Iris pigment epithelial cell (primary cell): ENCODE measurements at regions not wholly inside any gene's neighbourhood (a gene's known extent, or its start where the extent isn't known, plus 50 kb on each side); places are given as distances from the start of the nearest gene placed in this dataset.

Experiments
- DNase-seq: peaks from one replicate; pipeline ENCODE4 v3.0.0-alpha.2; 2011; ENCODE audit warnings: low read depth

DNA sequence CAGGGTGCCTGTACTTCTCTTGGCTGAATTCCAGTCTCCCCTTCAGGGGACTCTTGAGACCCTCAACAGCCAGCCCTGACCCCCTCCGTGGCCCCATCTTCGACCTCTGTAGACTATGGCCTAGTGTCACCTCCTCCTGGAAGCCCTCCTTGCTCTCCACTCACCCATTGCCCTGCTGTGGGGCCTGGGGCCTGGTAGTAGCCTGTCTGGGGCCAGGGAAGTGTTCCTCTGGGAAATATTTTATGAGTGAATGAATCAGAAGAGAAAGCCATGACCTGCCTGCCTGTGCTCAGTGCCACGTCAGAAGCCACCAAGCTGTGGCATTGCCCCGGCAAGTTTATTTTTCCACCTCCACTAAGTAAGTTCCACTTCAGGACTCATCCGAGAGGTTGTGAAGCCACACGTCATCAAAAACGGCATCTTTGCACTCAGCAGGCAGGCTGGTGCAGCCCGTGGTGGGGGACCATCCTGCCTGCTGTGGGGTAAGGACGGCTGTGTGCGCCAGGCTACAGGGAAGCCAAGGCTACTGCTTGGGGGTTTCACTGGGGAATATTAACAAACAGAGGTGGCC is 59.6 kb upstream of the PPARA start:
- DNase-seq = no peak

GRCh38 chr22:46091277-46091977 is 58.9 kb upstream of the PPARA start:
- DNase-seq = no peak

DNA sequence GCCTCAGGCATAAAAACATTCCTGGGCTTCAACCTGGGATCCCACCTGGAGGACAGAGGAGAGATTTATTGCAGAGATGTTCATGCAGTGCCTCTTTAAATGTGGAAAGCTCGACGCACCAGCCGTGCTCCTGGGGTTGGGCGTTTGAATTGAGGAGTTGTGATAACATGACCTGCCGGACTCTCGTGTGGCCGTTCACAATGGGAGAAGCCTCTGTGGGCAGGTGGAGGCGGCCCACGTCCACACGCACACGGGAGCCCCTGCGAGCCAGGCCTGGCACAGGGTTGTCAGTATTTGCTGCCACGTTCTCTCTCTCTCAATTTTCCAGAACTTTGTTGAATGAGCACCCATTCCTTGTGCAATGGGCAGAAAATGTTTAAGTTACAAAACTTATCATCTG is 58.3 kb upstream of the PPARA start:
- DNase-seq = no peak

- DNase-seq = no peak
Measured at GRCh38 chr22:46092670-46093410, 57.5 kb upstream of the PPARA start.

GRCh38 chr22:46093796-46094195 is 56.5 kb upstream of the PPARA start:
- DNase-seq = no peak

DNA sequence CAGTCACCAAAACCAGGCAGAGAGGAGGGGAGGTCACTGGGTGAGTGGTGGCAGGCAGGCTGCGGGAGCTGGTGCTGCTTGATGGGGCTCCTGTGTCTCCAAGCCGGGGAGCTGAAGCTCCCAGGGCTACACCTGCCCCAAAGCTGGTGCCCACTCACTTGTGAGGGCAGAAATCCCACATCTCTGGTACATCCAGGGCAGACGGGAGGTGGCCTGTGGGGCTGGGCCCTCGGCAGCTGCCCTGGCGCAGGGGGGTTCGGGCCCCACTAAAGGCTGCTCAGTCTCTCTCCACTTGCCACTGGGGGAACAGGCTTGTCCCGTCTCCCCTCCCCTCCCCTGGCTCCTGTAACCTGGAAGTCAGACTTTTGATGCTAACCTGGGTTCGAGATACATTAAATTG is 55.6 kb upstream of the PPARA start:
- no peak for DNase-seq

DNA sequence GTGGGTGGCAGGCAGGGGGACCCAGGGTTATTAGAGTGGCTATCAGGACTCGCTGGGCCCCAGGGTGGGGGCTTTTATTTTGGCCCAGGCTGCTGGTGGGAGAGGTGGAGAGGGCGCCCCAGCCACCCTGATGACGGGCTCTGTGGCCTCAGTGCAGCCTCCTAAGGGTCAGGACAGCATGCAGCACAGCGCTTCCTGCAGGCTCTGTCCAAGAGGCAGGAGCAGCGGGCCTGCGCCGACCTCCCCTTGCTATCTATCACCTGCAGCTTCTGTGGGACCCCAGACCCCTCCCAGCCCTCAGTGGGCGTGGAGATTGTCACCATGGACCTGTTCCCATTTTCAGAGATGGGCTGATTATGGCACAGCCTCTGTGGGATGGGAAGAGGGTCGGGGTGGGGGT is 54.3 kb upstream of the PPARA start:
- no peak for DNase-seq

GRCh38 chr22:46096706-46097230 is 53.6 kb upstream of the PPARA start:
- no peak for DNase-seq

GRCh38 chr22:46097268-46097900 is 52.9 kb upstream of the PPARA start:
- no peak for DNase-seq

GRCh38 chr22:46098525-46099475 is 51.5 kb upstream of the PPARA start:
- no peak for DNase-seq

- no peak for DNase-seq
Measured at GRCh38 chr22:46099740-46100139, 50.6 kb upstream of the PPARA start.

DNA sequence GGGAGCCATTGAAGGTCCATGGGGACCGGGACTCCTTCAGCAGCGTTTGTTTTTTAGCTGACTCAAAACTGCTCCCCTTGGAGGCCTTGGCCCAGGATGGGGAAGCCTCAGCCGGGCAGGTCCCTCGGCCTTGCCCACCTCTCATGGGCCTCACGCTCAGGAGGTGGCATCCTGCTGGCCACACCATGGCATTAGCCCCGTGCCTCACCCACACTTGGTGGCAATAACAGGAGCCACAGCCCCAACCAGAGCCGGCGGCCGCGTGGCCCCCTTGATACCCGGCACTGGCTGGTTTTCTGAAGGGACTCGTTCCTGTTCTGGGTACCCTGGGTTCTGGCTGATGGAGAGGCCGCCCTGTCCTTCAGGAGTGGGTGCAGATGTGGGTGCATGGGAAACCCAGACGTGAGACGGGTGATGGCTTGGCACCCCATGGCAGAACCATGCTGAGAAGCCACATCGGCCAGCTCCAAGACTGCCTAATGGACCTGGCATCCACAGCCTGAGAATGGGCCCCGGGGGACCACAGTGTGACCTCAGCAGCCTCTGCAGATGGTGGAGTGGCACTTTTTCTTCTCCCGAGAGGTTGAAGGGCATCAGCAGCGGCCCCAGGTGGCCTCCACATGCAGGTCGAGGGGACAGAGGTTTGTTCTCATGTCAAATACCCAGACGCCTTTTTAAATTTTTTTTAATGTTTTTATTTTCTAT is 49.8 kb upstream of the PPARA start:
- DNase-seq = no peak
